ENCODE measurements at regions not wholly inside any gene's neighbourhood (a gene's known extent, or its start where the extent isn't known, plus 50 kb on each side); places are given as distances from the start of the nearest gene placed in this dataset.

- Histone ChIP-seq H3K27ac (no peak overlapping the region), H3K36me3 (replicated peaks) (no peaks in the 10 kb centered on the region), H3K4me3 (ENCODE audit: low read depth, low read length) (no peak overlapping the region), H3K27me3 (replicated peaks) (no peaks in the 10 kb centered on the region)
- in situ Hi-C loops (cut with HindIII; ENCODE audit: low pct_ligation_motif_present, low sequenced_read_pairs) = no loop called here
- no peak for DNase-seq
- TF ChIP-seq, protein P1, sequence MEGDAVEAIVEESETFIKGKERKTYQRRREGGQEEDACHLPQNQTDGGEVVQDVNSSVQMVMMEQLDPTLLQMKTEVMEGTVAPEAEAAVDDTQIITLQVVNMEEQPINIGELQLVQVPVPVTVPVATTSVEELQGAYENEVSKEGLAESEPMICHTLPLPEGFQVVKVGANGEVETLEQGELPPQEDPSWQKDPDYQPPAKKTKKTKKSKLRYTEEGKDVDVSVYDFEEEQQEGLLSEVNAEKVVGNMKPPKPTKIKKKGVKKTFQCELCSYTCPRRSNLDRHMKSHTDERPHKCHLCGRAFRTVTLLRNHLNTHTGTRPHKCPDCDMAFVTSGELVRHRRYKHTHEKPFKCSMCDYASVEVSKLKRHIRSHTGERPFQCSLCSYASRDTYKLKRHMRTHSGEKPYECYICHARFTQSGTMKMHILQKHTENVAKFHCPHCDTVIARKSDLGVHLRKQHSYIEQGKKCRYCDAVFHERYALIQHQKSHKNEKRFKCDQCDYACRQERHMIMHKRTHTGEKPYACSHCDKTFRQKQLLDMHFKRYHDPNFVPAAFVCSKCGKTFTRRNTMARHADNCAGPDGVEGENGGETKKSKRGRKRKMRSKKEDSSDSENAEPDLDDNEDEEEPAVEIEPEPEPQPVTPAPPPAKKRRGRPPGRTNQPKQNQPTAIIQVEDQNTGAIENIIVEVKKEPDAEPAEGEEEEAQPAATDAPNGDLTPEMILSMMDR (IDR thresholded peaks at IDR 0.05; ENCODE audit: low read depth, low read length, missing control alignments) = no peak
Measured at GRCh38 chr3:30266524-30266923, 339.9 kb upstream of the TGFBR2 start.

DNA sequence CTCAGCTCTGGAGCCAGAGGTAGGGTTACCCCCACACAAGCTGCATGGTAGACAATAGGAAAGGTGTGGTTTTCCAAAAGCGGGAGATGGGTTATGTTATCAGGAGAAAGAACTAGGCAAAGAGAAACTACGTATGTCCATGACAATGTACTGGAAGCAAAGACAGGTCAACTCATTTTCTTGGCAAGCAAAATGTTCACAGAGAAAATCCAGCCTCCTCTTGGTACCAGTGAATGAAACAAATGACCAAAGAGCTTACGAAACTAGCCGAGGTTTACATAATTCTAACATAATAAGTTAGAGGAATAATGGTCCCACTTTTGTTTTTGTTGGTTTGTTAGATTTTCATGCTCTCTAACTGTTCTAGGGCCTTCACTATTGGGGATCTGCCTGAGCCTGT, 338.1 kb upstream of the TGFBR2 start:
- TF ChIP-seq, protein P1 (IDR thresholded peaks at IDR 0.05; ENCODE audit: low read depth, low read length, missing control alignments) = no peak
- Histone ChIP-seq H3K27ac (no peak overlapping the region), H3K27me3 (replicated peaks) (no peaks in the 10 kb centered on the region), H3K36me3 (replicated peaks) (no peaks in the 10 kb centered on the region), H3K4me3 (ENCODE audit: low read depth, low read length) (no peak overlapping the region)
- no peak for DNase-seq
- in situ Hi-C loops (cut with HindIII; ENCODE audit: low pct_ligation_motif_present, low sequenced_read_pairs) = no loop called here

DNA sequence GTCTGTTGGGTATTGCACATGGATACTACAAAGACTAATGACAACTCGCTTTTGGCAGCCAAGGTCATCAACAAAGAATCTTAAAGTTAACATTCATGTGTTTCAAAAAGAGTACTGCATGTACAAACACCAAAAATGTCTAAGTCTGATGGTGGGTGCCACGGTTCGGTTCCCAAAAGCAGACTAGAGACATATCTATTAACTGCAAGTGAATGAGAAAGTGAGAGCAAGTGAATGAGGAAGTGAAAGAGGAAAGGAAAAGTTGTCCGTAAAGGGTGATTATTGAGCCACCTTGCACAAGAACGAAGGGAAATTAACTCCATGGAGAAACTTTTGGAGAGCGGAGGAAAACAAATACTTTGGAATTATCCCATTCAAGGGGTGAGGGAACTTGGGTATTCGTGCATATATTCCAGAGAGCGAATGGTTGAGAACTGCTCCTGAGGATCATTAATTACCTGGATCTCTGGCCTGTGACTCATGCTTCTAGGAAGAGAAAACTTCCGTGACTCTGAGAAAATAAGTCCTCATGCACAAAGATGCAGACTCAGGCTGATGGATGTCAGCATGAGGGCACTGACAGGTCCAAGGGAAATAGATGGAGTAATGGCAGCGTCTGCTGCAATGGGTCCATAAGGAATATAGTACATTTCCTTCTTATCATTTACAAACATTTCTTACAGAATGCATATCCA, 336.5 kb upstream of the TGFBR2 start:
- no peak overlapping the region for H3K27ac ChIP-seq
- H3K27me3 ChIP-seq (replicated peaks) = no peaks in the 10 kb centered on the region
- DNase-seq = no peak
- in situ Hi-C loops (cut with HindIII; ENCODE audit: low pct_ligation_motif_present, low sequenced_read_pairs) = no loop called here
- H3K36me3 ChIP-seq (replicated peaks) = no peaks in the 10 kb centered on the region
- H3K4me3 ChIP-seq (ENCODE audit: low read depth, low read length) = no peak overlapping the region
- TF ChIP-seq, protein P1 (IDR thresholded peaks at IDR 0.05; ENCODE audit: low read depth, low read length, missing control alignments) = no peak

- Histone ChIP-seq H3K36me3 (replicated peaks) (no peaks in the 10 kb centered on the region), H3K27me3 (replicated peaks) (no peaks in the 10 kb centered on the region), H3K27ac (no peak overlapping the region), H3K4me3 (ENCODE audit: low read depth, low read length) (no peak overlapping the region)
- in situ Hi-C loops (cut with HindIII; ENCODE audit: low pct_ligation_motif_present, low sequenced_read_pairs) = no loop called here
- TF ChIP-seq, protein P1 (IDR thresholded peaks at IDR 0.05; ENCODE audit: low read depth, low read length, missing control alignments) = no peak
- DNase-seq = no peak
Measured at GRCh38 chr3:30271781-30272180, 334.6 kb upstream of the TGFBR2 start.

- H3K4me3 ChIP-seq (ENCODE audit: low read depth, low read length) = no peak overlapping the region
- no peak overlapping the region for H3K27ac ChIP-seq
- no peaks in the 10 kb centered on the region for H3K27me3 ChIP-seq (replicated peaks)
- H3K36me3 ChIP-seq (replicated peaks) = no peaks in the 10 kb centered on the region
- TF ChIP-seq, protein P1 (IDR thresholded peaks at IDR 0.05; ENCODE audit: low read depth, low read length, missing control alignments) = no peak
- in situ Hi-C loops (cut with HindIII; ENCODE audit: low pct_ligation_motif_present, low sequenced_read_pairs) = no loop called here
- no peak for DNase-seq
Measured at GRCh38 chr3:30273304-30274072, 332.9 kb upstream of the TGFBR2 start.
